ENCODE measurements at regions not wholly inside any gene's neighbourhood (a gene's known extent, or its start where the extent isn't known, plus 50 kb on each side); places are given as distances from the start of the nearest gene placed in this dataset.
"Not testable (repeated sequence)": the region's sequence is repeated elsewhere in the genome, so short reads cannot be mapped to it uniquely, and the experiment has no call there.

GRCh38 chr15:70525551-70525950 lies 237.8 kb downstream of the UACA start:
- DNase-seq (ENCODE audit: low spot score), result no peak

DNA sequence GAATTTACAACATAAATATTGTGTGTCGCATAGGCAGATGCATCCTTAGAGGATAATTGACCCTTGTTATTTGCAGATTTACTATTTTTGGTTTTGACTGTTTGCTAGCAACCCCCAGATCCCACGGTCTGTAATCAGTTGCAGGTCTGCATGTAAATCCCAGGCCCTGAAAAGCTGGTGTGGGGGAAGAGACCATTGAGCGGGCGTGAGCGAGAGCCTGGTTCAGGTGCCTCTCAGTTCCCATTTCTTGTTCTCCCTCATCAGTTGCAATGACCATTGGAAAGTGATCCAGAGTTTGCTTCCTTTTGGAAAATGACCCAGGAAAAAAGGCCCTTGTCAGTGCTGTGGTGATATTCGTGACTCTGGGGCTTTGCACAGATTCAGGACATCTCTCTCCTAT lies 238.9 kb downstream of the UACA start:
- no peak for DNase-seq (ENCODE audit: low spot score)

DNA sequence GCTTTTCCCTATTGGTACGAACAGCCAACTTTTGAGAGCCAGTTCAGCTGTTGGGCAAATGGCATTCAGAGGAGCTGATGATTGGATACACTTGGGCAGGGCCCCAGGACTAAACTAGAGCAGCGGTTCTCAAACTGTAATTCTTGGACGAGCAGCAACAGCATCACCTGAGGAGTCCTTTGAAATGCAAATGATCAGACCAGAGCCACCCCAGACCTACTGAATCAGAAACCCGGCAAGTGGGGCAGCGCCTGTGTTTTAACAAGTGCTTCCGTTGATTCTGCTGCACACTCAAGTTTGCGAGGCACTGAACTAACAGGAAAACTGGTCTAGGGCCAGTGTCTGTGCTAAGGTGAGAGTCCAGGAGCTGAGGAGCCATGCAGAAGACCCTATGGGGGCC lies 239.7 kb downstream of the UACA start:
- no peak for DNase-seq (ENCODE audit: low spot score)

- no peak for DNase-seq (ENCODE audit: low spot score)
These were observed 240.2 kb downstream of the UACA start for GRCh38 chr15:70523192-70523591.

GRCh38 chr15:70522323-70522966 lies 240.9 kb downstream of the UACA start:
- no peak for DNase-seq (ENCODE audit: low spot score)

DNA sequence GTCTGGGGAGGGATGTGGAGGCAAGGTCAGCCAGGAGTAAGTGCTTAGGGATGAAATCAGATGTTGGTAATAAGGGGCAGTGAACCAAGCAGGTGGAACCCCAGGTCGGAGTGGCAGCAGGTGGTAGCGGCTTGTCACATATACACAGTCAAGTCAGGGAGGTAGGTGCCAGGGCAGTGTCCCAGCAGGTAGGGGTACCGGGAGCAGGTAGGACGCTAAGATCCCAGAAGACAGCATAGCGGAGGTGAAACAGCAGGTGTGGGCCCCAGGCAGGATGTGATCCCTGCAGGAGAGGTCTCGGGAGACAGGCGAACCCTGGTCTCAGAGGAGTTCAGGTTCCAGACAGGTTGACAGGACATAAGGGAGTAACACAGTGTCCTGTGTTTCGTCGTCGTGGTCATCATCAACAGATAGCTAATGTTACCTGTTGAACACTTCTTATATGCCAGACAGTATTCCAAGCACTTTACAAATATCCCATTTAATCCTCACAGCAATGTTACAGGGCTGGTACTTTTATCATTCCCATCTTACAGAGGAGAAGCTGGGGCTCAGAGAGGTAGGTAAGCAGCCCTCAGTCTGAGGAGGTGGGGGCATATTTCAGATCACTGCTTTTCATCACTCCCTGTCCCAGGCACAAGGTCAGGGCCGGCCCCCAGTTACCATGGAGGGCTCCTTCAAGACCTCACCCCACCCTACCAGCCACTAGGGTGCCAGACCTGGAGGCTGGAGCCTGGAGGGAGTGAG lies 241.6 kb downstream of the UACA start:
- DNase-seq (ENCODE audit: low spot score), result no peak

- no peak for DNase-seq (ENCODE audit: low spot score)
These were observed 243.7 kb downstream of the UACA start for GRCh38 chr15:70519616-70520015.

DNA sequence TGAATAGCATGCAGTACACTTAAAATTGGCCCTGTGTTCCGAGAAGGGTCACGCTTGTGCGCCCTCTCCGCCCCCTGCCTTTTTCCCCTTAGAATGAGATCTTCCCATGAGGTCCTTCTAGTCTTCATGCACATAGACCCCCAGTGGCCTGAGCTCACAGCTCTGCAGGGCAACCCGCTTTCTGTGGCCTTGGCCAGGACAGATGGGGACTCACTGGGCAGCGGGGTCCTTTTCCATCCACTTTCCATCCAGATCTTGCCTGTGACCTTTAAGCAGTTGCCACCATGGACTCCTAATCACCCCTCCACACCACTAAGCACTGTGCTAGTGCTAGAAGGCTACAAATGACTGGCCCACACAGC lies 244.4 kb downstream of the UACA start:
- no peak for DNase-seq (ENCODE audit: low spot score)

- DNase-seq (ENCODE audit: low spot score), result no peak
These were observed 245.0 kb downstream of the UACA start for GRCh38 chr15:70518201-70519003.

DNA sequence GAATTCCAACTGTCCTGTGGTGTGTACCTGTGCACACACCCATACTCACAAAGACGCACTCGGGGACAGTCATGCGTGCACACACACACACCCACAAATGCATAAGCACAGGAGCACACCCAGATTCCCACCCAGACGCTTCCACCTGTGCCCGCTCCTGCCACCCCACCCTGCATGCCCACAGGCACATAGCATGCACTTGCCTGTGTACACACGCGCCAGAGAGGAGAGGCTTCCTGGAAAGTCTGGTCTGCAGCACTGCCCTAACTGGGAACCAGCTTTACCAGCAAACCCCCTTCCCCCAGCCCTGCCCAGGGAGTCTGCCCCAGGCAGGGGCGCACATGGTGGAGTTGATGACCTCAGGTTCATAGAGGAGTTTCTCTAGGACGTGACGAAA lies 246.2 kb downstream of the UACA start:
- DNase-seq (ENCODE audit: low spot score), result no peak

DNA sequence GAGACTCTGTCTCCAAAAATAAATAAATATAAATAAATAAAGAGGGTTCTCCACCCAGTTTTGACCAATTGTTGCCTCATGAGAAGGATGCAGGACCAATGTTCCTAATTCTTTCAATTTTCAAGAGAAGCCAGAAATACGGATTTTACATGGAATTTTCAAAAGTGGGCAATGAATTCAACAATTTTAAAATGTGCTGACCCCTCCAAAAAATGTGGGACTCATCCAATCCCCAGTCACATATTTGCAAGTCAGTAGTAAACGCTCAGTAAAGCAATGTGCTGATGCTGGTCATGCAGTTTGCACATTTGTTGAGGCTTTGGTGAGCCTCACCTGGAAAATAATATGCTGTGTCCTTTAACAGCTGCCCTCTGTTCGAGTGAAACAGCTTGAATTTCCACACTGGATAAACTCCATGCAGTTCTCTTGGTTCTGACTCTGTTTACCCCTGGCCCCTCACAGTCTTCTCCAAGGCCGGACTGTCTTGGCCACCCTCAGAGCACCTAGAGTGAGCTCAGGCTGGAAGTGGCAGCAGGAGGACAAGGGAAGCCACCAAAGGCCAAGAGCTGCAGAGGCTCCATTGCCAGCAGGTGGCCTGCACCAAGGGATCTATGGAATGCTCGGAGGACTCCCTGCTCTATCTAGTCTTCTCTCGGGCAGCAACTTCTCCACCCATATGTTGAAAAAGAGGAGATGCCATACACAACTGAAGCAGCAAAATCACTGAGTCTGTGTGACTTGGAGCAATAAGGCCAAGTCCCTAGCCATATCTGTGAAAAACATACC lies 246.8 kb downstream of the UACA start:
- no peak for DNase-seq (ENCODE audit: low spot score)

- DNase-seq (ENCODE audit: low spot score), result no peak
These were observed 249.1 kb downstream of the UACA start for GRCh38 chr15:70514251-70514650.

DNA sequence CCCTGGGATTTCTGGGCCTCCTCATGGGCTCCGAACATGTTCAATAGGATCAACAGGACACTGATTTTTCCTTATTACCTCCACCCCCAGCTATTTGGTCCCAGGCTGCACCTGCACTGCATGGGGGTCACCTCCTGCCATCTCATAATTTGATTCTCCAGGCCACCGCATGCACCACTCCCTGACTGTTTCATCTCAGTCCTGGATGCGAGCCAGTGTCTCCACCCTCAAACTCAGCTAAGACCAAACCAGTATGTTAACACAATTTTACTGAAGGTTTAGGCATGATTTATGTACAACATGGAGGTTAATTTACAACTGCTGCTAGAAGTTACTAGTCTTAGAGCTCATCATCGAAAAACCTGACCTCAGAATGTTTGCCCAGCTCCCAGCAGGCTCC lies 249.5 kb downstream of the UACA start:
- DNase-seq (ENCODE audit: low spot score), result no peak

- peak; percentile 13 for DNase-seq (ENCODE audit: low spot score)
These were observed 250.5 kb downstream of the UACA start for GRCh38 chr15:70512772-70513362.

DNA sequence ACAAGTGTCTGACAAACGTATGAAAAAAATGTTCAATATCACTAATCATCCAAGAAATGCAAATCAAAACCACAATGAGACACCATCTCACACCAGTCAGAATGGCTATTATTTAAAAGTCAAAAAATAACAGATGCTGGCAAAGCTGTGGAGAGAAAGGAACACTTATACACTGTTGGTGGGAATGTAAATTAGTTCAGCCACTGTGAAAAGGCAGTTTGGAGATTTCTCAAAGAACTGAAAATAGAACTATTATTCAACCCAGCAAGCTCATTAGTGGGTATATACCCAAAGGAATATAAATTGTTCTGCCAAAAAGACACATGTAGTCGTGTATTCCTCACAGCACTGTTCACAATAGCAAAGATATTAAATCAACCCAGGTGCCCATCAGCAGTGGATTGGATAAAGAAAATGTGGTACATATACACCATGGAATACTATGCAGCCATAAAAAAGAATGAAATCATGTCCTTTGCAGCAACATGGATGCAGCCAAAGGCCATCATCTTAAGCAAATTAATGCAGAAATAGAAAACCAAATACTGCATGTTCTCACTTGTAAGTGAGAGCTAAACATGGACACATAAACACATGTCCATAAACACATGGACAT lies 251.3 kb downstream of the UACA start:
- DNase-seq (ENCODE audit: low spot score), result not testable (repeated sequence)

DNA sequence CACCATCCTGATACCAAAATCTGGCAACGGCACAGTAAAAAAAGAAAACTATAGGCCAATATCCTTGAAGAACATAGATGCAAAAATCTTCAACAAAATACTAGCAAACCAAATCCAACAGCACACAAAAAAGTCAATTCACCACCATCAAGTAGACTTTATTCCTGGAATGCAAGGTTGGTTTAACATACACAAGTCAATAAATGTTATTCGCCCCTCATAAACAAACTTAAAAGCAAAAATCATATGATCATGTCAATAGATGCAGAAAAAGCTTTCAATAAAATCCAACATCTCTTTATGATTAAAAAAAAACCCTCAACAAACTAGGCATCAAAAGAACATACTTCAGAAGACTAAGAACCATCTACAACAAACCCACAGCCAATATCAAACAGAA lies 252.9 kb downstream of the UACA start:
- no peak for DNase-seq (ENCODE audit: low spot score)

- no peak for DNase-seq (ENCODE audit: low spot score)
These were observed 253.6 kb downstream of the UACA start for GRCh38 chr15:70509731-70510143.

GRCh38 chr15:70509282-70509662 lies 254.1 kb downstream of the UACA start:
- DNase-seq (ENCODE audit: low spot score), result no peak

GRCh38 chr15:70508561-70509281 lies 254.6 kb downstream of the UACA start:
- no peak for DNase-seq (ENCODE audit: low spot score)

DNA sequence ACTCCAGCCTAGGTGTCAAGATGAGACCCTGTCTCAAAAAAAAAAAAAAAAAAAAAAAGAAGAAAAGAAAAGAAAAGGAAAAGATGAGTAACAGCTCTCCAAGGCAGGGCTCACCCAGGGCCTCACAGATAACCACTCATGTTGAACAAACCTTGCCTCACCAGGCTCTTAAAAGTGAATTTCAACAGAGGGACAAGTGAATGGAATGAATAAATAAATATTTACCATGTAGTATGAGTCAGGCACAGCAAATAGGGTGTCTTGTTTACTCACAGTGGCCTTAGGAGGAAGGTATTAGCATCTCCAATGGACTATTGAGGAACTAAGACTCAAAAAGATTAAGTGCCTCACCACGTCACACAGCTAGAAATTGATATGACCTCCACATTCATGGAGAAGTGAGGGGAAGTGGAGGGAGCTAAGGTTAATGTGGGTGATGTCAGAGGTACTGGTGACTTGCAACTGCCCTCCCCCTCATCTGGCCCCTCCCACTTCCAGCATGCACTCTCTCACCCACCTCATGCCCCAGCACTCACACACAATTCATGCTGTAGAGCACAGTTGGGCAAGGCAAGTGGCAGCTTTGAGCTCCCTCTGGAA lies 255.5 kb downstream of the UACA start:
- DNase-seq (ENCODE audit: low spot score), result no peak
